GM12878 (cell line): ENCODE measurements at regions not wholly inside any gene's neighbourhood (a gene's known extent, or its start where the extent isn't known, plus 50 kb on each side); places are given as distances from the start of the nearest gene placed in this dataset.

Experiments used
- ATAC-seq: fragments of 200-7000 bp; cut with Tn5 transposase; 3 replicates; pipeline ENCODE4 v1.9.1; 2020; ENCODE audit warnings: mild to moderate bottlenecking, moderate library complexity
- BruUV-seq: library from RNA; stranded (reverse); fragments of 400-500 nt; replicated peaks from 2 replicates; lab custom pipeline; 2021; lab: Mats Ljungman, UMichigan
- CTCF ChIA-PET: fragments of 300-600 bp; sonication (Branson Sonifier 250); formaldehyde crosslinking; extraction: SDS; loops from one replicate; lab custom pipeline; 2021; ENCODE audit warnings: inconsistent platforms; lab: Yijun Ruan, JAX
- POLR2A ChIA-PET: fragments of 350-600 bp; formaldehyde crosslinking; extraction: SDS; loops from one replicate; lab custom pipeline; 2021; ENCODE audit warnings: inconsistent platforms; lab: Charles Lee
- RAD21 ChIA-PET: fragments of 300-600 bp; sonication (Branson Sonifier 250); formaldehyde crosslinking; loops from one replicate; lab custom pipeline; 2023; ENCODE audit warnings: antibody characterized with exemption; ENCODE audit not compliant: unreplicated experiment; lab: Charles Lee
- SMC1A ChIA-PET: fragments of 300-600 bp; sonication (Branson Sonifier 250); formaldehyde crosslinking; loops from one replicate; lab custom pipeline; 2023; ENCODE audit not compliant: unreplicated experiment, uncharacterized antibody; lab: Charles Lee
- DNase-seq: peaks from one replicate; pipeline ENCODE4 v3.0.0-alpha.2; 2011; ENCODE audit warnings: low read depth, low spot score
- FAIRE-seq: peaks from 3 replicates; lab custom pipeline; 2011; peaks lifted over from hg19 to GRCh38; lab: Jason Lieb, UNC
- H2AFZ ChIP-seq: 2 replicates; pipeline ENCODE4 v1.6.0; 2011; ENCODE audit warnings: low read depth, low read length, control low read depth; ENCODE audit not compliant: control insufficient read depth
- H3K27ac ChIP-seq: 2 replicates; pipeline ENCODE4 v1.5.1; 2011; ENCODE audit warnings: control low read depth; ENCODE audit not compliant: control insufficient read depth, insufficient read depth
- H3K27me3 ChIP-seq, 2 experiments: replicated peaks in 1 of 2; 2 replicates each; pipeline versions ENCODE4 v1.6.0 to v1.6.1; 2011; ENCODE audit warnings: low read length in 1 of 2; ENCODE audit not compliant: control insufficient read depth in 2 of 2, insufficient read depth in 2 of 2
- H3K36me3 ChIP-seq, 2 experiments: 2 replicates each; pipeline ENCODE4 v1.5.1; 2011; ENCODE audit warnings: low read length in 1 of 2; ENCODE audit not compliant: control insufficient read depth in 2 of 2, insufficient read depth in 2 of 2
- H3K4me1 ChIP-seq: 2 replicates; pipeline ENCODE4 v1.6.1; 2011; ENCODE audit warnings: mild to moderate bottlenecking, low read length, moderate library complexity, mixed read lengths; ENCODE audit not compliant: control insufficient read depth, insufficient read depth
- H3K4me2 ChIP-seq: 2 replicates; pipeline ENCODE4 v1.6.0; 2011; ENCODE audit warnings: control low read depth; ENCODE audit not compliant: control insufficient read depth, insufficient read depth
- H3K4me3 ChIP-seq: fragments of 200-600 bp; sonication (generic); 2 replicates; pipeline ENCODE4 v1.5.1; 2016
- H3K79me2 ChIP-seq: 2 replicates; pipeline ENCODE4 v1.6.0; 2011; ENCODE audit warnings: low read length; ENCODE audit not compliant: control insufficient read depth, insufficient read depth
- H3K9ac ChIP-seq: 2 replicates; pipeline ENCODE4 v1.8.0; 2011; ENCODE audit warnings: low read length, control low read depth, mixed read lengths; ENCODE audit not compliant: control insufficient read depth, insufficient read depth
- H3K9me3 ChIP-seq: replicated peaks from 3 replicates; pipeline ENCODE4 v1.5.1; 2011; ENCODE audit warnings: mild to moderate bottlenecking, low read length; ENCODE audit not compliant: control insufficient read depth, insufficient read depth
- H4K20me1 ChIP-seq: 2 replicates; pipeline ENCODE4 v1.6.0; 2011; ENCODE audit not compliant: control insufficient read depth, insufficient read depth
- BMI1 ChIP-seq: fragments of 450-650 bp; IDR thresholded peaks from 2 replicates; pipeline ENCODE4 v1.6.1; 2016; ENCODE audit warnings: mild to moderate bottlenecking, moderate library complexity, borderline replicate concordance
- CHD2 ChIP-seq: IDR thresholded peaks from 2 replicates; pipeline ENCODE4 v1.6.1; 2011; ENCODE audit warnings: low read depth, low read length, improper control_type of control experiment, borderline replicate concordance
- CREM ChIP-seq: IDR thresholded peaks from 2 replicates; pipeline ENCODE4 v1.6.1; 2014; ENCODE audit warnings: antibody characterized with exemption, low read depth
- ETV6 ChIP-seq, 2 experiments: fragments of 450-650 bp in 1 of 2; IDR thresholded peaks in 1 of 2; conservative IDR thresholded peaks in 1 of 2; 2 replicates each; pipeline ENCODE4 v1.6.1; 2014; ENCODE audit warnings: antibody characterized with exemption in 1 of 2, borderline replicate concordance in 1 of 2, low read depth in 1 of 2, mild to moderate bottlenecking in 1 of 2, moderate library complexity in 1 of 2
- MEF2B ChIP-seq: fragments of 450-650 bp; IDR thresholded peaks from 2 replicates; pipeline ENCODE4 v1.6.1; 2018; ENCODE audit warnings: mild to moderate bottlenecking, moderate library complexity; ENCODE audit not compliant: partially characterized antibody, poor library complexity, severe bottlenecking
- MYB ChIP-seq: fragments of 150-350 bp; IDR thresholded peaks from 2 replicates; pipeline ENCODE4 v1.6.1; 2014; ENCODE audit warnings: mild to moderate bottlenecking, low read depth, low read length, borderline replicate concordance
- NFXL1 ChIP-seq: fragments of 450-650 bp; IDR thresholded peaks from 2 replicates; pipeline ENCODE4 v1.6.1; 2017; ENCODE audit warnings: antibody characterized with exemption, mild to moderate bottlenecking, borderline replicate concordance
- NFYB ChIP-seq: IDR thresholded peaks from 2 replicates; pipeline ENCODE4 v1.6.1; 2011; ENCODE audit warnings: low read depth, mild to moderate bottlenecking, low read length, improper control_type of control experiment, moderate library complexity; ENCODE audit not compliant: insufficient read depth
- STAT1 ChIP-seq: fragments of 450-650 bp; conservative IDR thresholded peaks from 2 replicates; pipeline ENCODE4 v1.6.1; 2014; ENCODE audit warnings: antibody characterized with exemption, mild to moderate bottlenecking
- TCF12 ChIP-seq: IDR thresholded peaks from 2 replicates; pipeline ENCODE4 v1.6.1; 2011; ENCODE audit warnings: low read depth, mild to moderate bottlenecking, low read length
- WRNIP1 ChIP-seq: IDR thresholded peaks from 2 replicates; pipeline ENCODE4 v1.6.1; 2011; ENCODE audit warnings: low read depth, low read length, improper control_type of control experiment, borderline replicate concordance
- YBX1 ChIP-seq: fragments of 450-650 bp; IDR thresholded peaks from 2 replicates; pipeline ENCODE4 v1.6.1; 2016; ENCODE audit warnings: antibody characterized with exemption
- ZNF384 ChIP-seq: IDR thresholded peaks from 2 replicates; pipeline ENCODE4 v1.6.1; 2012; ENCODE audit warnings: low read depth, mild to moderate bottlenecking, low read length, improper control_type of control experiment, borderline replicate concordance
- WGBS: methylation state at CpG from one replicate; pipeline ENCODE4 v1.1.6; 2016; ENCODE audit warnings: low lambda C conversion rate; ENCODE audit not compliant: insufficient replicate concordance, insufficient coverage; ENCODE audit errors: missing lambda C conversion rate; 5-methylcytosine and 5-hydroxymethylcytosine counted together
- in situ Hi-C: fragments of 300-500 bp; cut with MboI; formaldehyde crosslinking; loops from 9 replicates; pipeline ENCODE4 v1.14.3; 2018; ENCODE audit warnings: mixed read lengths
- intact Hi-C: fragments of 100-400 bp; cut with micrococcal nuclease; formaldehyde crosslinking; loops from one replicate; pipeline ENCODE4 v1.14.2; 2022; ENCODE audit not compliant: unreplicated experiment
- TF ChIP-seq, protein P1 (sequence below): fragments of 450-650 bp; IDR thresholded peaks from 2 replicates; pipeline ENCODE4 v1.6.1; 2018; ENCODE audit warnings: borderline replicate concordance, mild to moderate bottlenecking; ENCODE audit not compliant: partially characterized antibody
- TF ChIP-seq, protein P2 (sequence below): fragments of 150-350 bp; IDR thresholded peaks from 2 replicates; pipeline ENCODE4 v1.6.1; 2016; ENCODE audit warnings: low read depth, low read length

DNA sequence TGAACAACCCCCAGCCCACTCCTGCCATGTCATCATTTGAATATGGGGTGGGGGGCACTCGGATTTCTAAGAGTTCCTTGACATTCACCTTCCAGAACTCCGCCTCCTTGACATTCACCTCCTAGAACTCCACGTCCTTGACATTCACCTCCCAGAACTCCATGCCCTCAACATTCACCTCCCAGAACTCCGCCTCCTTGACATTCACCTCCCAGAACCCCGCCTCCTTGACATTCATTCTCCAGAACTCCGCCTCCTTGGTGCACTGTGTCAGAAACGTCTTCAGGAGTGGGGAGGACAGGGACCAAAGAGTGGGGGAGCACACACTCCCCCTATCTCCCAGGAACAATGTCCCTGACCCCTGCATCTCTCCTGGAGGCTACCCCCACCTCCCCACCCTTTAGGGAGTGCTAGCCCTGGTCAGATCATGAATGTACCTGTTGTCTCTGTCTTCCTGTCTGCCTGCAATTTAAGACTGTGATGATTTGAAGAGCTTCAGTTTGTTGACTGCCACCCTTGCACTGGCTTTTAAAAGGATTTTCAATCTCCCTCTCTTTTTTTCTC, 110.1 kb downstream of the NPTX2 start:
- WGBS = 20% methylated on average over 7 of the region's 7 CpGs
- CTCF ChIA-PET = no interaction called here

DNA sequence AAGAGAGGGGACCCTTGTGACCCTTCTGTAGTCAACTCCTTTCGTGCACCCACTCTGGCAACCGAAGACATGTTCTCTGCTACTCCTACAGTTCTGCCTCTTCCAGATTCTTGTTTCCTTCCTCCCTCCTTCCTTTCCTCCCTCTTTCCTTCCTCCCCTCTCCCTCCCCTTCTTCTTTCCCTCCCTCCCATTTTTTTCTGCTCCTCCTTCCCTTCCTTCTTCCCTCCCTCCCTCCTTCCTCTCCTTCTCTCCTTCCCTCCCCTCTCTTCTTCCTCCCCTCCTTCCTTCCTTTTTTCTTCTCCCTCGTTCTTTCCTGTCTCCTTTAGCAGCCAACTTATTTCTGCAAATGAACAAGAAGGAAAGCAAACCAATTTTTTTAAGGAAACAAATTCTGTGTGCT, 111.5 kb downstream of the NPTX2 start:
- BruUV-seq = no TSS peak
- in situ Hi-C loops (no loop called here), intact Hi-C loops (no loop called here)
- CTCF ChIA-PET = interaction anchor here (0.9 kb wide), 1 partner anchor 26 kb away, joined by 3 read pairs; no protein-coding TSS in a partner anchor
- no peak overlapping the region for H2AFZ ChIP-seq
- no peaks in the 10 kb centered on the region for H3K36me3 ChIP-seq
- WGBS = 4% methylated on average over 3 of the region's 3 CpGs
- POLR2A ChIA-PET = interaction anchor here (0.6 kb wide), 1 partner anchor 45 kb away, joined by 5 read pairs; no protein-coding TSS in a partner anchor
- no peaks in the 10 kb centered on the region for H3K9me3 ChIP-seq
- H3K27ac ChIP-seq = no peak overlapping the region
- H3K79me2 ChIP-seq = no peaks in the 10 kb centered on the region
- DNase-seq = no peak
- no peak for FAIRE-seq
- H4K20me1 ChIP-seq = no peaks in the 10 kb centered on the region
- no peak overlapping the region for H3K9ac ChIP-seq
- no peaks in the 10 kb centered on the region for H3K4me1 ChIP-seq
- no peak for ATAC-seq
- no peak overlapping the region for H3K4me3 ChIP-seq
- no peak overlapping the region for H3K4me2 ChIP-seq
- no peaks in the 10 kb centered on the region; a peak in 1 of 4 replicates for H3K27me3 ChIP-seq
- SMC1A ChIA-PET = no interaction called here
- RAD21 ChIA-PET = no interaction called here
- TF ChIP-seq, protein P1, sequence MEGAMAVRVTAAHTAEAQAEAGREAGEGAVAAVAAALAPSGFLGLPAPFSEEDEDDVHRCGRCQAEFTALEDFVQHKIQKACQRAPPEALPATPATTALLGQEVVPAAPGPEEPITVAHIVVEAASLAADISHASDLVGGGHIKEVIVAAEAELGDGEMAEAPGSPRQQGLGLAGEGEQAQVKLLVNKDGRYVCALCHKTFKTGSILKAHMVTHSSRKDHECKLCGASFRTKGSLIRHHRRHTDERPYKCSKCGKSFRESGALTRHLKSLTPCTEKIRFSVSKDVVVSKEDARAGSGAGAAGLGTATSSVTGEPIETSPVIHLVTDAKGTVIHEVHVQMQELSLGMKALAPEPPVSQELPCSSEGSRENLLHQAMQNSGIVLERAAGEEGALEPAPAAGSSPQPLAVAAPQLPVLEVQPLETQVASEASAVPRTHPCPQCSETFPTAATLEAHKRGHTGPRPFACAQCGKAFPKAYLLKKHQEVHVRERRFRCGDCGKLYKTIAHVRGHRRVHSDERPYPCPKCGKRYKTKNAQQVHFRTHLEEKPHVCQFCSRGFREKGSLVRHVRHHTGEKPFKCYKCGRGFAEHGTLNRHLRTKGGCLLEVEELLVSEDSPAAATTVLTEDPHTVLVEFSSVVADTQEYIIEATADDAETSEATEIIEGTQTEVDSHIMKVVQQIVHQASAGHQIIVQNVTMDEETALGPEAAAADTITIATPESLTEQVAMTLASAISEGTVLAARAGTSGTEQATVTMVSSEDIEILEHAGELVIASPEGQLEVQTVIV = no peak
- TF ChIP-seq CREM (no peak), CHD2 (no peak), STAT1 (no peak), BMI1 (no peak), ETV6 (conservative IDR thresholded peaks at IDR 0.05 in 1 of 2, IDR thresholded peaks at IDR 0.05 in 1 of 2; ENCODE audit: borderline replicate concordance in 1 of 2, low read depth in 1 of 2) (no peak), MEF2B (no peak)
- TF ChIP-seq, protein P2, sequence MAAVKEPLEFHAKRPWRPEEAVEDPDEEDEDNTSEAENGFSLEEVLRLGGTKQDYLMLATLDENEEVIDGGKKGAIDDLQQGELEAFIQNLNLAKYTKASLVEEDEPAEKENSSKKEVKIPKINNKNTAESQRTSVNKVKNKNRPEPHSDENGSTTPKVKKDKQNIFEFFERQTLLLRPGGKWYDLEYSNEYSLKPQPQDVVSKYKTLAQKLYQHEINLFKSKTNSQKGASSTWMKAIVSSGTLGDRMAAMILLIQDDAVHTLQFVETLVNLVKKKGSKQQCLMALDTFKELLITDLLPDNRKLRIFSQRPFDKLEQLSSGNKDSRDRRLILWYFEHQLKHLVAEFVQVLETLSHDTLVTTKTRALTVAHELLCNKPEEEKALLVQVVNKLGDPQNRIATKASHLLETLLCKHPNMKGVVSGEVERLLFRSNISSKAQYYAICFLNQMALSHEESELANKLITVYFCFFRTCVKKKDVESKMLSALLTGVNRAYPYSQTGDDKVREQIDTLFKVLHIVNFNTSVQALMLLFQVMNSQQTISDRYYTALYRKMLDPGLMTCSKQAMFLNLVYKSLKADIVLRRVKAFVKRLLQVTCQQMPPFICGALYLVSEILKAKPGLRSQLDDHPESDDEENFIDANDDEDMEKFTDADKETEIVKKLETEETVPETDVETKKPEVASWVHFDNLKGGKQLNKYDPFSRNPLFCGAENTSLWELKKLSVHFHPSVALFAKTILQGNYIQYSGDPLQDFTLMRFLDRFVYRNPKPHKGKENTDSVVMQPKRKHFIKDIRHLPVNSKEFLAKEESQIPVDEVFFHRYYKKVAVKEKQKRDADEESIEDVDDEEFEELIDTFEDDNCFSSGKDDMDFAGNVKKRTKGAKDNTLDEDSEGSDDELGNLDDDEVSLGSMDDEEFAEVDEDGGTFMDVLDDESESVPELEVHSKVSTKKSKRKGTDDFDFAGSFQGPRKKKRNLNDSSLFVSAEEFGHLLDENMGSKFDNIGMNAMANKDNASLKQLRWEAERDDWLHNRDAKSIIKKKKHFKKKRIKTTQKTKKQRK = no peak

More for the DNA sequence above, 110.1 kb downstream of the NPTX2 start:
- ATAC-seq (no peak), DNase-seq (no peak), FAIRE-seq (no peak)
- ChIA-PET RAD21 (no interaction called here), POLR2A (no interaction called here), SMC1A (no interaction called here)
- Histone ChIP-seq H3K79me2 (no peaks in the 10 kb centered on the region), H4K20me1 (no peaks in the 10 kb centered on the region), H3K27ac (no peak overlapping the region), H3K9ac (no peak overlapping the region), H3K9me3 (no peaks in the 10 kb centered on the region), H3K27me3 (no peaks in the 10 kb centered on the region; a peak in 1 of 4 replicates), H2AFZ (no peak overlapping the region), H3K4me2 (no peak overlapping the region), H3K4me1 (no peaks in the 10 kb centered on the region), H3K36me3 (no peaks in the 10 kb centered on the region), H3K4me3 (no peak overlapping the region)
- intact Hi-C loops = no loop called here
- no TSS peak for BruUV-seq
- in situ Hi-C loops = no loop called here
- TF ChIP-seq TCF12 (no peak), STAT1 (no peak), NFYB (no peak), MYB (no peak), NFXL1 (no peak), YBX1 (no peak), ZNF384 (no peak), WRNIP1 (no peak)
